GM21367 (cell line): ENCODE measurements at regions not wholly inside any gene's neighbourhood (a gene's known extent, or its start where the extent isn't known, plus 50 kb on each side); places are given as distances from the start of the nearest gene placed in this dataset.
"Not testable (repeated sequence)": the region's sequence is repeated elsewhere in the genome, so short reads cannot be mapped to it uniquely, and the experiment has no call there.

Experiments used
- ATAC-seq: cut with Tn5 transposase; IDR thresholded peaks from one replicate; pipeline ENCODE4 v1.9.1; 2021; ENCODE audit not compliant: unreplicated experiment

DNA sequence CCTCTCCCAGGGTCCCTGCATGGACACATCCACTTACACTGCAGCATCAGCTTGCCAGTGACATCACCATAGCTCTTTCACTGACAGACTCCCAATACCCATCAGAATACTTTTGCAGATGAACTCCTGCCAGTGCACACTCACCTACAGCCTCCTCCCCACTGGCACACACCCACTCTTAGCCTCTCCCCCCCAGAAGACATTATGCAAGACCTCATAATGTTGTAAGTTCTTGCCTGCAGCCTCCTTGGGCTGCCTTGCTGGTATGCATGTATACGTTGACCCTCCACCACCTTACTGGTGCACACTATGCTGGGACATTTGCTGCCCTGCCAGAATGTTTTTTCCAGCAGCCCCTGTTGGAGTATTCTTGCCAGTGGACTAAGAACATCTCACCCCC lies 324.2 kb downstream of the AEBP2 start:
- no peak for ATAC-seq

DNA sequence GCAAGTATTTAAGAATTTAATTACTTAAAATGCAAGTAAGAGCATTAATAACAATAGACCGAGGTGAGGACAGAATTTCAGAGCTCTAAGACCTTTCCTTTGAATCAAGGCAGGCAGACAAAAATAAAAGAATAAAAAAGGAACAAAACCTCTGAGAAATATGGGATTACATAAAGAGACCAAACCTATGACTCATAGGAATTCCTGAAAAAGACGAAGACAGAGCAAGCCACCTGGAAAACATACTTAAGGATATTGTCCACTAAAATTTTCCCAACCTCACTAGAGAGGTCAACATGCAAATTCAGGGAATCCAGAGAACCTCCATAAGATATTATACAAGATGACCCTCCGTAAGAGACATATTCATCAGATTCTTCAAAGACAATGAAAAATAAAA lies 325.1 kb downstream of the AEBP2 start:
- ATAC-seq: no peak

DNA sequence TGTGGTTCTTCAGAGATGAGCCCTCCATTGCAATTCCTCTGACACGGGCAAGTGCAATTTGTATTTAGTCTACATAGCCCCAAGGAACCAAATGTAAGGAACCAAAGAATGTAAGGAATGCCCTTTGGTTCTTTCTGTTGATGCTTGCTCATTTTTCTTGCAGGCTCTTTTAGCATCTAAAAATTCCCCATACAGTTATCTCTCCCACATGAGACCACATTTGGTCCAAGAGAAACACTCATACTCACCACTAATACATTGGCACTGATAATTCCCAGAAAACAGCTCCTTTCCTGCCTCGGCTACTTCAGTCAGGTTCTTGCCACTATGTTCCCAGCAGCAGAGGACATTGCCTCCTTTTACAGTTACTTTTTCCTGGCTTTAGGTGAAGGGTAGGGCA lies 332.6 kb downstream of the AEBP2 start:
- ATAC-seq: no peak

DNA sequence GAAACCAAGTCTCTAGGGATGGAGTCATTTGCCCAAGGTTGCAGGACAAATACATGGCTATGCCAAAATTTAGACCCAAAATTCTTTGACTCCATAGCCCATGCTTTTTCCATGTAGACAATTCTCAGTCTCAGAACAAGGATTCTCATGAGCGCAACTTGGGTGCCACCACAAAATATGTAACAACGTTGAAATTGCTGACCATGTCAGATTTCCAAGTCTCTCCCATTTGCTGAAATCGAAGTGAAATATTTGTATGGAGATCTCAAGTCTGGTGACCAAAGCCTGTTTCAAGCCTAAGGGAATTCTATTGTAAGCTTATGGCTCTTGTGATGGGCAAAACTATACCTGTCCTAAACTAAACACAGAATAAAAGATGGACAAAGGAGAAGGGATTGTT lies 333.5 kb downstream of the AEBP2 start:
- no peak for ATAC-seq

DNA sequence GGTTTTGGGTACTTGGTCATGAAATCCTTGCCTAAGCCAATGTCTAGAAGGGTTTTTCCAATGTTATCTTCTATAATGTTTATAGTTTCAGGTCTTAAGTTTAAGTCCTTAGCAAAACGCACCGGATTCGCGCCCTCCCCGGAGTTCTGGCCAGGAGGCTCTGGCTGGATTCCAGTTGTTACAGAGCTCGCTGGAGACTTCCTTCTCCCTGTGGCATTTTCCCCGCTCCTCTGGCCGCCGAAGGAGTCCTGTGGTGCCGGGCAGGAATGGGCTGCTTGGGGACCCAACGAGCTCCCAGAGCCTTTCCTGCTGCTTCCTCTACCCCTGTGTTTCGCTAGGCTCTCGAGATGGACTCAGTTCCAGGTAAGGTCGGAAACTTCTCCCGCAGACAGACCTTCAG lies 335.9 kb downstream of the AEBP2 start:
- ATAC-seq: no peak

DNA sequence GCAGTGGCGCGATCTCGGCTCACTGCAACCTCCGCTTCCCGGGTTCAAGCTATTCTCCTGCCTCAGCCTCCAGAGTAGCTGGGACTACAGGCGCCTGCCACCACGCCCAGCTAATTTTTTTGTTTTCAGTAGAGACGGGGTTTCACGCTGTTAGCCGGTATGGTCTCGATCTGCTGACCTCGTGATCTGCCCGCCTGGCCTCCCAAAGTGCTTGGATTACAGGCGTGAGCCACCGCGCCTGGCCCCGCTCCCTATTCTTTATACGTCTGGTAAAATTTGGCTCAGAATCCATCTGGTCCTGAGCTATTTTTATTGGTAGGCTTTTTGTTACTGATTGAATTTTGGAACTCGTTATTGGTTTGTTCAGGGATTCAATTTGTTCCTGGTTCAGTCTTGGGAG lies 336.7 kb downstream of the AEBP2 start:
- ATAC-seq: not testable (repeated sequence)

GRCh38 chr12:19778172-19778571 lies 338.9 kb downstream of the AEBP2 start:
- ATAC-seq: no peak

DNA sequence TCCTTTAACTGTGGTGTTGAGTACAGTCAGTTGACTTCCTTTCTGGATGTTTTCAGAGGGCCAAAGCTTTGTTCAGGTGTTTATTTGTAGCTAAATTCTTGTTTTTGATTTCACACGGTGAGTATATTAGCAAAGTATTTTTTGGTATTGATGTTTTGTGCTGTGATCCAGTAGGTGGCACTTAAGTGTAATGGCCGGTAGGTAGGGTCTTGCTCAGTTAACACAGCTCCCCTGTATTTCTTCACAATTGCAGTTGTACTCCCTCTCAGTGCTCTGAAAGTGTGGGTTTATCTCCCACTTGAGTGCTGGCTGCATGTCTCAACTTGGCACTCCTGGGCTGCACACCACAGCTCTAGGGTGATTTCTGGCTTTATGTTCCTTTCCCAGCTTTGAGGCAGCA lies 339.5 kb downstream of the AEBP2 start:
- ATAC-seq: no peak

DNA sequence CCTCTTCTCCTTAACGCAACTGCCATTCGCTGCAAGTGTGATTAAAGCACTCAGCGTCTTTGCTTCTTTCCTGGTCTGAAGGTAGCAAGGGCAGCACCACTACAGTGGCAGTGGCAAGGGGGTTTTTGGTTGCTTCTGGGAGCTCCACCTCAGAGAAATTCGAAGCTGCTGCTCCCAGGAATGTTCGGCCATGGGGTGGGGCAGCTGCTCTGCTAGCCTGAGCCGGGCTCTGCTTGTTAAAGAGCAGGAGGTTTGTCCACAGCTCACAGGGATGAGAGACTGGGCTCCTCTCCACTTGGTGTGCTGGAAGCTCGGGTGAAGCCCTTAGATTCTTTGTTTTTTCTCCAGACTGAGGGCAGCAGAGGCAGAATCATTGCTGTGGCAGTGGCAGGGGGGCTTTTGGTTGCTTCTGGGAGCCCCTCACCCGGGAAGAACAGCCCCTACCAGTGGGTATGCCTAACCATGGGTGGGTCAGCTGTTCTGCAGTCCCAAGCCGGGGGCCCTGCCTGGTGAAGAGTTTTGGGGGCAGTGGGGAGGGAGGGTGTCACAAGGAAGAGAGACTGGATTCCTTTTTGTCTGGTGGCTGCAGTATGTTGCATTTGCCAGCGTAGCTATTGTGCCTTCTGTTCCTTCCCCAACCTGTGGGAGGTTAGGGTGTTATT lies 340.2 kb downstream of the AEBP2 start:
- no peak for ATAC-seq

- no peak for ATAC-seq
Measured at GRCh38 chr12:19780460-19780859, 341.2 kb downstream of the AEBP2 start.

DNA sequence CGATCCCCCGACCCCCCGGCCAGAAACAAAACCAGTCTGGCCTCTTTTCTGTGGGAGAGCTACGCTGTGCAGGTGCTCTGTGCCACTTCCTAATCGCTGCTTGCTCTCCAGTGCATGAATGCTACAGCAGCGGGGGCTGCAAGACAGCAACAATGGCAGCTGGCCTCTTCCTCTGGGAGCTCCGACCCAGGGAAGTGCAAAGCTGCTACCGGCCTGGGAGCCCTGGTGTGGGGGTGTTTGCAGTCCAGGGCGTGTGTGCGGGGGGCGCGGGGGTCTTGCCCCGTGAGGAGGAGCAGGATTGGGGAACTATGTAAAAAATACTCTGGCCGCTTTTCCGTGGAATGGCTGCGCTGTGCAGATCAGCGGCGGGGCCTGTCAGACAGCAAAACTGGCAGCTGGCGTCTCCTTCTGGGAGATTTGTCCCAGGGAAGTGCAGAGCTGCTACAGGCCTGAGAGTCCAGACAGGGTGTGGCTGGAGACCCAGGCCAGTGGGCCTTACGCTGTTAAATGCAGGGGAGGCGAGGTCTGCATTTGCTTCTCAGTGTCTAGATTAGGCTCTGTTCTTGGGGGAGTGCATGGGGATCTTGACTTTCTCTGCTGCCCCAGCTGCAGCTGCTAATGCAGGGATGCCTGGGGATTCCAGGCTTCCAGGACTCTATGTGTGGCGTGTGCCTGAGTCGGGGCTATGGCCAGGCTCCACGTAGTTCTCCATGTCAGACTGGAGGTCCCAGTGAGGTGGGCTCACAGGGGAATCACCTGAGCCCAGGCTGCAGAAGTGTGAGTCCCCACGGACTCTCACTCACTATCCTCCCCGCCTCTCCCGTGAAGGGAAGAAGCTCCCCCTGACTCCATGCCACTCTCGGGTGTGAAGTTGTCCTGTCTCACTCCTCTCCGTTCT lies 344.5 kb downstream of the AEBP2 start:
- no peak for ATAC-seq

DNA sequence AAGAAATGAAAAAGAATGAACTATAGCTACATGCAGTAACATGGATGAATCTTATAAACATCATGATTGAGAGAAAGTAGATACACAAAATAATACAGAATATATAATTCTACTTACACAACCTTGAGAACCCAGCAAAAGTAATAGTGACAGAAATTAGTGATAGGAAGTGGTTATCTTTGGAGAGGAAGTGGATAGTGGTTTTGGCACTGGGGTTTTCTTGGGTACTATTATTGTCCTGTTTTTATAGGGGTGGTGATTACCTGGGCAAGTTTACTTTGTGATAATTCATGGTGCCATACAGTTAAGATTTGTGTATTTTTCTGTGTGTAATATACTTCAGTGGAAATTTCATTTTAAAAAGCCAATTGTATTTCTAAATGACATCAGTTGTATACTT lies 352.7 kb downstream of the AEBP2 start:
- no peak for ATAC-seq

DNA sequence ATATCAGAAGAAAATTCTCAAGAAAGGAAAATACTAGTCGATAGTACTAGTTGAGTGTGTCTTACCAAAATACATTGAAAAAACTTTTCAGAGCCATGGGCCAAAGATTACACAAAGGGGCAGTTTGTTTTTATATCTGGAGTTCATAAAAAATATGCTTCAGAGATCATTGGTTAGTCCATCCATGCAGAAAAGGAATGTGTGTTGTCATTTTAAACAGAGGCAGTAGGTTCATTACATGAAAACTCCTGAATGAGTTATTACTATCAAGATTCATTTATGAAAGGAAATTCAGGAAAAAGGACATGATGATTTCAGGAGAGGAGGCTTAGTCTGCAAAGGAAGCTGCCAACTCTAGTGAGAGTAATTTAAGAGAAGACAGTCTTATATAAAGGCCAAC lies 354.8 kb downstream of the AEBP2 start:
- ATAC-seq: no peak

- ATAC-seq: no peak
Measured at GRCh38 chr12:19799216-19799615, 359.9 kb downstream of the AEBP2 start.

- no peak for ATAC-seq
Measured at GRCh38 chr12:19799895-19800602, 360.8 kb downstream of the AEBP2 start.

DNA sequence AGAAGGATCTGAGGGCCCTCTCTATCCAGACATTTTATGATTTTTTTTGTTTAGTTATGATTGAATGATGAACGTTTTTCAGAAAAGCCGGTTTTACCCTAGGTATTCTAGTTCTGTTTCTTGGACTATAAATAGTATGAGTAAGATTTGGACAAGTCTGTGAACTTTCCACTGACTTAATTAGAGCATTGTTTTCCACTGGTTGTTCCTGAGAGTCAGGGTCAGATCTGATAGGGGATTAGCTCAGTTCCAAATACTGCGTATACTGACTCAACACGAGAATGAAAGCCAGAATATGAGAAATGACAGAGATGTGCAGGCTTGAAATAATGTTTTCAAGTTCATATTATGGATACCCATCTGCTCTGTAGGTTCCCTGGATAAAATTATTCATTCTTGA lies 361.6 kb downstream of the AEBP2 start:
- ATAC-seq: no peak

GRCh38 chr12:19801941-19802340 lies 362.6 kb downstream of the AEBP2 start:
- no peak for ATAC-seq

- ATAC-seq: no peak
Measured at GRCh38 chr12:19802915-19803314, 363.6 kb downstream of the AEBP2 start.

GRCh38 chr12:19804737-19805136 lies 365.4 kb downstream of the AEBP2 start:
- ATAC-seq: no peak

DNA sequence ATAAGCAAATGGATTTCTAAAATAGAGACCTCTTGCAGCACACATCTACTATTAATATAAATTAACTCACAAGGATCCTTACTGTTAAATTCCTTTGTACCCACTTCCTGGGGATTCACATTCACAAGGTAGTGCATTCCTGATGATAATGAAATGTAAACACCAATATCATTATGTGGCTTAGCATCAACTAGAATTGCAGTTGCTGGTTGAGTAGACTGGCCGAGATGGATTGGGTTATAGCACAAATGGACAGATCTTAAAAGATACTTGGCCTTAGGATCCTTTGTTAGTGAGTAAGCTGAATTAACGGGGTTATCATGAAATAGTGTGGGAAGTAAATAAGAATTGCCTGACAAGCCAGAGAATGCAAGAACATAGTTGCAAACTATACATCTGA lies 369.1 kb downstream of the AEBP2 start:
- ATAC-seq: no peak

DNA sequence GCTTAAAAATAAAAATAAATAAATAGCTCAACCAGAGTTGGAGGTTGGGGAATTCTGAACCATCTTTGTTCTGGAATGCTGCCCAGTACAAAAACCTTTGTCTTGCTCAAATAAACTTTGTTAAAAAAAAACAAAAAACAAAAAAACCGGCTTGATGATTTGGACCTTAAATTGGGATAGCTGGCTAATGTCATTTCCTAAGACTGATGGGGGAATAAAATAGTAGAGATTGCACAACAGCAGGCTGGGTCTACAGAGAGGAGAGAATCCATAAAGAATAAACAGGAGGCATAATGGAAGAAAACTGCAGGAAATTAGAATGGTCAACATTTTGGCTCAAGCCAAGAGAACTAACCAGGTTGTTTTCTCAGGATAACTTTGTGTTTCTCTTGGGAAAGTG lies 370.9 kb downstream of the AEBP2 start:
- no peak for ATAC-seq

GRCh38 chr12:19811922-19812321 lies 372.6 kb downstream of the AEBP2 start:
- ATAC-seq: no peak
